ENCODE measurements at regions not wholly inside any gene's neighbourhood (a gene's known extent, or its start where the extent isn't known, plus 50 kb on each side); places are given as distances from the start of the nearest gene placed in this dataset.

DNA sequence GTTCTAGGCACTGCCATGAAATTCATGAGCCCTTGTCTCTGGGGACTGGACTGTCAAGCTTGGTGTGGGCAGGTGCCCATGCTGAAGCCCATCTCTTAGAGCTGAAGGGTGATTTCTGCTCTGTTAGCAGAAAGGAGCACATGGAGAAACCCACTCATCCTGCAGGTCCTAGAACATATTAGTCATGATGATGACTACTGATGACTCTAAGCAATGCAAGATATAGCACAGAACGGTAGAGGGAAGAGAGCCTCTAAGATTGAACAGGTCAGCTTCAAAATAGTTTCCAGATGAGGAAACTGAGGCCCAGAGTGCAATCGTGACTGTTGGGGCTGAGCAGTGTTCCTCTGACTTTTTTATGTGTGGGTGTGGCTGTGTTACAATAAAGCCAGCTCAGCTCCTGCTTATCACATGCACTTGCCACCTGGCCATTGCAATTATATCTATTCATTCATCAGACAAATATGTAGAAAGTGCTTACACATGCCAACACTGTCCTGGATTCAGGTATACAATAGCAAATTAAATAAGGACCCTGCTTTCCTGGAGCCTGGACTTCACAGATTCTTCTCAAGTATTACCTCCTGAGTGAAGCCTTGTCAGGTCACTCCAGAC is 140.2 kb upstream of the BRINP1 start:
- no peak overlapping the region for H3K4ac ChIP-seq (ENCODE audit: low read depth, low read length)
- H4K5ac ChIP-seq (ENCODE audit: insufficient read length, low read depth, low read length), result no peak overlapping the region
- H4K91ac ChIP-seq (ENCODE audit: insufficient read length, low read depth, low read length), result no peak overlapping the region
- WGBS (ENCODE audit: extremely low coverage, insufficient read length, low lambda C conversion rate), result no CpG with 5 or more reads among the region's 2 CpGs
- Mint-ChIP-seq H3K36me3 (ENCODE audit: insufficient read depth in 1 of 3, low read depth in 3 of 3) (peaks cover 0 to 3% (median 0%) of the 10 kb centered on the region in 3 experiments; a peak in 1 of 7 replicates), H3K4me1 (no peaks in the 10 kb centered on the region), H3K9me3 (no peaks in the 10 kb centered on the region), H3K27me3 (ENCODE audit: low read depth) (peaks cover 3% of the 10 kb centered on the region; the same call in 1 of the 2 replicates), H3K27ac (no peak overlapping the region), H3K4me3 (no peak overlapping the region)
- H2BK20ac ChIP-seq (ENCODE audit: low read depth, low read length, poor library complexity, severe bottlenecking), result no peak overlapping the region
- no peak overlapping the region for H2BK120ac ChIP-seq (ENCODE audit: low read depth, low read length, poor library complexity, severe bottlenecking)
- H3T11ph ChIP-seq (ENCODE audit: low read length), result no peak overlapping the region
- no peak overlapping the region for H4K8ac ChIP-seq (replicated peaks; ENCODE audit: insufficient read length, low read depth, low read length)
- H3K27me3 ChIP-seq (ENCODE audit: insufficient read depth, low read length), result no peaks in the 10 kb centered on the region
- H3K9me3 ChIP-seq (ENCODE audit: control insufficient read depth, low read depth, low read length), result no peaks in the 10 kb centered on the region
- DNase-seq, result no peak
- no peaks in the 10 kb centered on the region for H3K4me1 ChIP-seq (ENCODE audit: insufficient read depth, low read length)
- no peak overlapping the region for H3K27ac ChIP-seq (ENCODE audit: insufficient read length, low read depth, low read length)
- H3K4me2 ChIP-seq (ENCODE audit: insufficient read depth, insufficient read length, low read length), result no peak overlapping the region
- H3K79me1 ChIP-seq (ENCODE audit: insufficient read depth, low read depth, low read length, poor library complexity, severe bottlenecking), result no peaks in the 10 kb centered on the region
- no peak overlapping the region for H2BK5ac ChIP-seq (ENCODE audit: insufficient read length, low read length)
- H2AFZ ChIP-seq (ENCODE audit: low read length), result no peak overlapping the region
- no peak overlapping the region for H3K14ac ChIP-seq (ENCODE audit: insufficient read depth, low read length)
- no peaks in the 10 kb centered on the region for H4K20me1 ChIP-seq (ENCODE audit: control insufficient read depth, insufficient read depth, insufficient read length)
- H2BK15ac ChIP-seq (ENCODE audit: low read depth, low read length), result no peak overlapping the region
- no peaks in the 10 kb centered on the region for H3K23me2 ChIP-seq (ENCODE audit: insufficient read length, low read depth, low read length, poor library complexity, severe bottlenecking)
- H2BK12ac ChIP-seq (ENCODE audit: insufficient read length, low read depth, low read length), result no peak overlapping the region
- H3K23ac ChIP-seq (ENCODE audit: insufficient read length, low read depth, low read length), result no peak overlapping the region
- TF ChIP-seq, protein P1, sequence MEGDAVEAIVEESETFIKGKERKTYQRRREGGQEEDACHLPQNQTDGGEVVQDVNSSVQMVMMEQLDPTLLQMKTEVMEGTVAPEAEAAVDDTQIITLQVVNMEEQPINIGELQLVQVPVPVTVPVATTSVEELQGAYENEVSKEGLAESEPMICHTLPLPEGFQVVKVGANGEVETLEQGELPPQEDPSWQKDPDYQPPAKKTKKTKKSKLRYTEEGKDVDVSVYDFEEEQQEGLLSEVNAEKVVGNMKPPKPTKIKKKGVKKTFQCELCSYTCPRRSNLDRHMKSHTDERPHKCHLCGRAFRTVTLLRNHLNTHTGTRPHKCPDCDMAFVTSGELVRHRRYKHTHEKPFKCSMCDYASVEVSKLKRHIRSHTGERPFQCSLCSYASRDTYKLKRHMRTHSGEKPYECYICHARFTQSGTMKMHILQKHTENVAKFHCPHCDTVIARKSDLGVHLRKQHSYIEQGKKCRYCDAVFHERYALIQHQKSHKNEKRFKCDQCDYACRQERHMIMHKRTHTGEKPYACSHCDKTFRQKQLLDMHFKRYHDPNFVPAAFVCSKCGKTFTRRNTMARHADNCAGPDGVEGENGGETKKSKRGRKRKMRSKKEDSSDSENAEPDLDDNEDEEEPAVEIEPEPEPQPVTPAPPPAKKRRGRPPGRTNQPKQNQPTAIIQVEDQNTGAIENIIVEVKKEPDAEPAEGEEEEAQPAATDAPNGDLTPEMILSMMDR (conservative IDR thresholded peaks at IDR 0.05), result no peak
- H3K9ac ChIP-seq (ENCODE audit: extremely low read depth, insufficient read length, low read length), result no peak overlapping the region
- H3K18ac ChIP-seq (ENCODE audit: insufficient read length, low read depth, low read length), result no peak overlapping the region
- no peak overlapping the region for H2AK5ac ChIP-seq (ENCODE audit: insufficient read length, low read length)
- H3K79me2 ChIP-seq (ENCODE audit: insufficient read depth, low read length), result no peaks in the 10 kb centered on the region
- H3K56ac ChIP-seq (ENCODE audit: insufficient read length, low read depth, low read length), result no peak overlapping the region

Data from H9 (cell line).